NCI-H1092 (cell line): ENCODE measurements at regions not wholly inside any gene's neighbourhood (a gene's known extent, or its start where the extent isn't known, plus 50 kb on each side); places are given as distances from the start of the nearest gene placed in this dataset.

Experiments
- DNase-seq: peaks from one replicate; lab custom pipeline; 2025; lab: John Stamatoyannopoulos, UW

GRCh38 chr17:70021726-70022125 is 53.3 kb upstream of the KCNJ16 start:
- no peak for DNase-seq

GRCh38 chr17:70022175-70022574 is 52.9 kb upstream of the KCNJ16 start:
- DNase-seq: no peak

GRCh38 chr17:70024253-70024652 is 50.8 kb upstream of the KCNJ16 start:
- no peak for DNase-seq
